ENCODE measurements at regions not wholly inside any gene's neighbourhood (a gene's known extent, or its start where the extent isn't known, plus 50 kb on each side); places are given as distances from the start of the nearest gene placed in this dataset.

DNA sequence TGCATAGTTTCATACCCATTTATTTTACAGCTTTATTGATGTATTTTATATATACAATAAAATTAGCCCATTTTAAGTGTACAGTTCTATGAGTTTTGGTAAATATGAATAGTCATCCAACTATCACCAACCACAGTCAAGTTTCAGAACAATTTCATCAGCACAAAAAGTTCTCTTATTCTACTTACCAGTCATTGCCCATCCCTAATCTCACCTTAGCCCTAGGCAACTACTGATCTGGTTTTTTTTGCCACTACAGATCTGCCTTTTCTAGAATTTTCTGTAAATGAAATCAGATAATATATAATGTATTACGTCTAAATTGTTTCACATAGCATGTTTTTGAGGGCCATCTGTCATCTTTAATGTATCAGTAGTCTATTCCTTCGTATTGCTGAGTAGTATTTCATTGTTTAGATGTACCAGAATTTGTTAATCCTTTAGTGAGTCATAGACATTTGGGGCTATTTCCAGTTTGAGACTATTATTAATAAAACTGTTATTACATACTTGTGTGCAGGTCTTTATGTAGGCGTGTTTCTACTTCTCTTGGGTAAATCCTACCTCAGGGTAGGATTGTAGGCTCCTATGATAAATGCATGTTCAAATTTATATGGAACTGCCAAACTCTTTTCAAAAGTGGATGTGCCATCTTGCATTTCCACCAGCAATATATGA is 198.5 kb upstream of the ADAMTSL1 start (continued):
- TF ChIP-seq, protein P1, sequence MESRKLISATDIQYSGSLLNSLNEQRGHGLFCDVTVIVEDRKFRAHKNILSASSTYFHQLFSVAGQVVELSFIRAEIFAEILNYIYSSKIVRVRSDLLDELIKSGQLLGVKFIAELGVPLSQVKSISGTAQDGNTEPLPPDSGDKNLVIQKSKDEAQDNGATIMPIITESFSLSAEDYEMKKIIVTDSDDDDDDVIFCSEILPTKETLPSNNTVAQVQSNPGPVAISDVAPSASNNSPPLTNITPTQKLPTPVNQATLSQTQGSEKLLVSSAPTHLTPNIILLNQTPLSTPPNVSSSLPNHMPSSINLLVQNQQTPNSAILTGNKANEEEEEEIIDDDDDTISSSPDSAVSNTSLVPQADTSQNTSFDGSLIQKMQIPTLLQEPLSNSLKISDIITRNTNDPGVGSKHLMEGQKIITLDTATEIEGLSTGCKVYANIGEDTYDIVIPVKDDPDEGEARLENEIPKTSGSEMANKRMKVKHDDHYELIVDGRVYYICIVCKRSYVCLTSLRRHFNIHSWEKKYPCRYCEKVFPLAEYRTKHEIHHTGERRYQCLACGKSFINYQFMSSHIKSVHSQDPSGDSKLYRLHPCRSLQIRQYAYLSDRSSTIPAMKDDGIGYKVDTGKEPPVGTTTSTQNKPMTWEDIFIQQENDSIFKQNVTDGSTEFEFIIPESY (CRISPR knock-in tag; IDR thresholded peaks at IDR 0.05), result no peak
- TF ChIP-seq ZNF764 (CRISPR knock-in tag; IDR thresholded peaks at IDR 0.05; ENCODE audit: low read depth) (no peak), HCFC1 (IDR thresholded peaks at IDR 0.05; ENCODE audit: low read depth, low read length) (no peak), L3MBTL2 (IDR thresholded peaks at IDR 0.05) (no peak), GATAD2A (IDR thresholded peaks at IDR 0.05) (no peak), ZNF3 (CRISPR knock-in tag; IDR thresholded peaks at IDR 0.05) (no peak), BRF1 (IDR thresholded peaks at IDR 0.05; ENCODE audit: borderline replicate concordance, extremely low read depth, insufficient read length) (no peak), BDP1 (IDR thresholded peaks at IDR 0.05; ENCODE audit: insufficient read depth, insufficient read length) (no peak)
- TF ChIP-seq, protein P2, sequence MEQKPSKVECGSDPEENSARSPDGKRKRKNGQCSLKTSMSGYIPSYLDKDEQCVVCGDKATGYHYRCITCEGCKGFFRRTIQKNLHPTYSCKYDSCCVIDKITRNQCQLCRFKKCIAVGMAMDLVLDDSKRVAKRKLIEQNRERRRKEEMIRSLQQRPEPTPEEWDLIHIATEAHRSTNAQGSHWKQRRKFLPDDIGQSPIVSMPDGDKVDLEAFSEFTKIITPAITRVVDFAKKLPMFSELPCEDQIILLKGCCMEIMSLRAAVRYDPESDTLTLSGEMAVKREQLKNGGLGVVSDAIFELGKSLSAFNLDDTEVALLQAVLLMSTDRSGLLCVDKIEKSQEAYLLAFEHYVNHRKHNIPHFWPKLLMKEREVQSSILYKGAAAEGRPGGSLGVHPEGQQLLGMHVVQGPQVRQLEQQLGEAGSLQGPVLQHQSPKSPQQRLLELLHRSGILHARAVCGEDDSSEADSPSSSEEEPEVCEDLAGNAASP (IDR thresholded peaks at IDR 0.05), result no peak
- TF ChIP-seq, protein P3, sequence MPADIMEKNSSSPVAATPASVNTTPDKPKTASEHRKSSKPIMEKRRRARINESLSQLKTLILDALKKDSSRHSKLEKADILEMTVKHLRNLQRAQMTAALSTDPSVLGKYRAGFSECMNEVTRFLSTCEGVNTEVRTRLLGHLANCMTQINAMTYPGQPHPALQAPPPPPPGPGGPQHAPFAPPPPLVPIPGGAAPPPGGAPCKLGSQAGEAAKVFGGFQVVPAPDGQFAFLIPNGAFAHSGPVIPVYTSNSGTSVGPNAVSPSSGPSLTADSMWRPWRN (IDR thresholded peaks at IDR 0.05; ENCODE audit: low read depth), result no peak

All from K562 (cell line).